ENCODE measurements at regions not wholly inside any gene's neighbourhood (a gene's known extent, or its start where the extent isn't known, plus 50 kb on each side); places are given as distances from the start of the nearest gene placed in this dataset.
"Not testable (repeated sequence)": the region's sequence is repeated elsewhere in the genome, so short reads cannot be mapped to it uniquely, and the experiment has no call there.

DNA sequence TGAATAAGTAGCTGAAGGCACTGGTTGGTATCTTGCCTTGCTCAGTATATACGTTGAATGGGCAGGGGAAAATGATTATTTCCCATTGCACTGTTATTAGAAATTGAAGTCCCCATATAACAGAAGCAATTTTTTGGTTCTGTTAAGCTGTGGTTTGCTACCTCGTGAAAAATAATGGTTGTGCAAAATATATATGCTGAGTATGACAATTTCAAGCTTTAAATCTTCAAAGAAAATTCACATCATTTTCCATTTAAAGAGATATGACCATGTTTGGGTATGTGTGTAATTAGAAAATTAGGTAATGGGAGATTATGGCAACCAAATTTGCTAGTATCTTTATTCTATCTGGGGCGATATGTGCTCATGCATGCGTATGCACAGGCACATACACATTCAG is 139.8 kb downstream of the DMAC1 start:
- H3K36me3 Mint-ChIP-seq: no peaks in the 10 kb centered on the region
- peaks cover 4% of the 10 kb centered on the region for H3K4me1 Mint-ChIP-seq (ENCODE audit: low read depth)

DNA sequence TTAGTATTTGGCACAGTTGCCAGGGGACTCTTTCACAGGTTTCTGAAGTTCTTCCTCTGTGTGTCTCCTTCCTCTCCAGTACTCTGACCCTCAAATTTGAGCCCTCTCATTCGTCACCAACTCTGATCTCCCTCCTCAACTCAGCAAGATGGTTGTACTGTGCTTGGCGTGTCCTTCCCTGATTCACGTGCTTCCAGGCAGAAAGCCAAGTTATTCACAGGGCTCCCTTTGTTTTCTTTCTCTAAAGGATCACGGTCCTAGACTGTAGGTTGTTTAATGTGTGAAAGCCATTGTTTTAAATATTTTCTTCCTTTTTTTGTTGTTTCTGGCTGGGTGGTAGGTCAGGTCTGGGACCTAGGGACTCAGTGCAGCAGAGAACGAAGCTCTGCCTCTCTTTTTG is 142.9 kb downstream of the DMAC1 start:
- no peaks in the 10 kb centered on the region for H3K36me3 Mint-ChIP-seq
- peaks cover 3% of the 10 kb centered on the region for H3K9me3 Mint-ChIP-seq (ENCODE audit: low read depth)
- no peak overlapping the region for H3K27ac Mint-ChIP-seq
- H3K4me1 Mint-ChIP-seq (ENCODE audit: low read depth): peaks cover 11% of the 10 kb centered on the region
- no peak overlapping the region for H3K4me3 Mint-ChIP-seq
- no peaks in the 10 kb centered on the region for H3K27me3 Mint-ChIP-seq

More for the DNA sequence above, 139.8 kb downstream of the DMAC1 start:
- H3K9me3 Mint-ChIP-seq (ENCODE audit: low read depth): peaks cover 3% of the 10 kb centered on the region
- H3K27ac Mint-ChIP-seq: no peak overlapping the region
- no peaks in the 10 kb centered on the region for H3K27me3 Mint-ChIP-seq
- no peak overlapping the region for H3K4me3 Mint-ChIP-seq

DNA sequence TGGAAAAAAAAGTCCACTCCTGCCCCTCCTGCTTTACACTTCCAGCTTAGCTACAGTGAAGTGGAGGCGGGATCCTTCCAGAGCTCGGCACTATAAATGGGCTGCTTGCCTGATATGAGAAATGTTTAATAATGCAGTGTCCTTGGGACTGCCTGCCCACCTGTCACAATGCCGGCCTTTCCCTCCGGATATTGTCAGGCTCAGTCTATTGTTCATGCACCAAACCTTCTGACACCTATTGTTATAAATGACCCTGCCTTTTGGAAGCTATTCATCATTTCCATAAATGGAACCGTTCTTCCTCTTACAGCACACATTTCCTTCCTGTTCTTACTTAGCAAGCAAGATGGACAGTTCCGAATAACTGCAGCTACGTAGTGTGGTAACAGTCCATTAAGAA is 146.3 kb downstream of the DMAC1 start:
- H3K36me3 Mint-ChIP-seq: no peaks in the 10 kb centered on the region
- peaks cover 3% of the 10 kb centered on the region for H3K9me3 Mint-ChIP-seq (ENCODE audit: low read depth)
- no peak overlapping the region for H3K4me3 Mint-ChIP-seq
- H3K27me3 Mint-ChIP-seq: no peaks in the 10 kb centered on the region
- H3K4me1 Mint-ChIP-seq (ENCODE audit: low read depth): peaks cover 11% of the 10 kb centered on the region
- no peak overlapping the region for H3K27ac Mint-ChIP-seq

DNA sequence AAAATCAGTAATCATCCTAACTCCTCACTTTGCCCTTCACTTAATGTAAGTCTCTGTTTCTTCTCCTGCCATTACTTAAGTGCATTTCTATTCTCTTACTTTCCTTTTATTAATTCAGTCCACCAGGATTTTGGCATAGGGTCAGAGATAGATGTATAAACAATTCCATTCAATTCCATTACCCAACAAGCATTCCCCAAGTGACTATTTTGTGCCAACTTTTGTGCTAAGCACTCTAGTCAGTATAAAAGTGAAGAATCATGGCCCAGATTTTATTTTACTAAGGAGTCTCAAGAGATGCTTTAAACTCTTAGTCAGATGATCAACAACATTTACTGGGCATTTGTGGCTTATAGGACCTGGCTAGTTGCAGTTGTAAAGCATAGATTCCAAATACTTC is 159.3 kb downstream of the DMAC1 start:
- peaks cover 8% of the 10 kb centered on the region for H3K4me1 Mint-ChIP-seq (ENCODE audit: low read depth)

DNA sequence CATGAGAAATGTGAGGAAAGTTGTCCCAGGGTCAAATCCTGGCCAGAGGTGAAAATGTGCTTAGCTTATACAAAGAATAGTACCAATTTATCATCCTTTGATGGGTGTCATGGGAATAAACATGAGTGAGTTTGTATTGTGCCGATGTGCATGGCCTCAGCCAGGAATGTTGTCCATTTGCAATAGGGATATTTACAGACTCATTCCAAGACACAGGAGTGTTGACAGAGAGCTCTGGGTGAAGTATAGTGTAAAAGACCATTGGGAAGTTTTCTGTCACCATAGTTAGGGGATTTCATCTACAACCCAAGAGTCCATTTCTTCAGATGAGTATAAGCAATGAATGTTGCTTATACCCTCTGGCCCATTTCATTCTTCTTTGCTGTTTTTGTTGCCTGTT is 160.1 kb downstream of the DMAC1 start:
- Mint-ChIP-seq H3K9me3 (ENCODE audit: low read depth) (peaks cover 9% of the 10 kb centered on the region), H3K36me3 (peaks cover 5% of the 10 kb centered on the region), H3K4me3 (no peak overlapping the region), H3K27ac (no peak overlapping the region), H3K27me3 (no peaks in the 10 kb centered on the region), H3K4me1 (ENCODE audit: low read depth) (peaks cover 8% of the 10 kb centered on the region)

More for the DNA sequence above, 159.3 kb downstream of the DMAC1 start:
- no peaks in the 10 kb centered on the region for H3K27me3 Mint-ChIP-seq
- no peak overlapping the region for H3K4me3 Mint-ChIP-seq
- peaks cover 9% of the 10 kb centered on the region for H3K36me3 Mint-ChIP-seq
- no peak overlapping the region for H3K27ac Mint-ChIP-seq
- H3K9me3 Mint-ChIP-seq (ENCODE audit: low read depth): peaks cover 13% of the 10 kb centered on the region

DNA sequence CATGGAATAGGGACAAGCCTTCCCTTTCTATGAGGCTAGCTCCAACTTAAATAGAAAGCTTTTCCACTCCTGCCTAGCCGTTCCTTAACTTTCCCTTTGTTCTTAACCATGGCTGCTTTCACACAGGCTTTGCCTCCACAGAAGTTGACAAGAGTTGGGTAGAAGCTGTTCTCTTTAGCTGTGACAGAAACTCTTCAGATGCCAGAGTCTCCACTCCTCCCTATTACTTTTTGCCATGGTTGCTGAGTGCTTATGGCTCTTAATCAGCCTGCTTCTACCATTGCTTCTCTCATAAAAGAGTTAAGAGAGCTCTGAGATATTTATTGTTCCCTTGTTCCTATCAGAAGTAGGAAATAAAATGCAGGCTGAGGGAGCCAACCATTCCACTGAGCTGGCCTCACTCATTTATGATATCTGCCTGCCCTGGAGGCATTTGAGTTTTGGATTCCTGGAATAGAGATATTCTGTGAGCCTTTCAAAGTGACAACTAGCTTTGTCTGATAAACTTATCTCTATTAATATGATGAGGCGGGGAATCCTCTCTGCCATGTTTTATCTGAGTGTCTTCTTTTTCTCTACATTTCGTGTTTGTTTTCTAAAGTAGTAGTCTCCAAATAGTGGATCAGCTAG is 162.6 kb downstream of the DMAC1 start:
- Mint-ChIP-seq H3K4me1 (ENCODE audit: low read depth) (peaks cover 8% of the 10 kb centered on the region), H3K27me3 (no peaks in the 10 kb centered on the region), H3K4me3 (no peak overlapping the region), H3K27ac (no peak overlapping the region), H3K36me3 (peaks cover 4% of the 10 kb centered on the region), H3K9me3 (ENCODE audit: low read depth) (peaks cover 10% of the 10 kb centered on the region)

DNA sequence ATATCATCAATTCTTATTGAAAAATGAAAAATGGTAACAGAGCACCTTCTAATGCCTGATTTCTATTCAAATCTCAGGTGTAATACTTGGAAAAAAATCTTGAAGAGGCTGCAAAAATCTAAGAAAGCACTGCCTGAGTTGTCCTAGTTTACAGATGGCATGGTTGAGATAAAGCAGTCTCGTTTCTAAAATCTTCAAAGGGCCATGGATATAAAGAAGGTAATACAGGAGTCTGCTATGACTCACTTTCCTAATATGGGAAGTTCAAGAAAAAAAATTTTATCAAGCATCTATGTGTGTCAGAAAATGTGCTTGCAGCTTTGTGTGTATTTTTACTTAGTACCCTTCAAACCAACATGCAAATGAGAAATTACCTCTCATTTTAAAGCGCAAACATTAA is 163.3 kb downstream of the DMAC1 start:
- peaks cover 10% of the 10 kb centered on the region for H3K9me3 Mint-ChIP-seq (ENCODE audit: low read depth)
- H3K4me1 Mint-ChIP-seq (ENCODE audit: low read depth): peaks cover 8% of the 10 kb centered on the region
- H3K36me3 Mint-ChIP-seq: peaks cover 4% of the 10 kb centered on the region
- no peaks in the 10 kb centered on the region for H3K27me3 Mint-ChIP-seq
- H3K4me3 Mint-ChIP-seq: no peak overlapping the region
- no peak overlapping the region for H3K27ac Mint-ChIP-seq

DNA sequence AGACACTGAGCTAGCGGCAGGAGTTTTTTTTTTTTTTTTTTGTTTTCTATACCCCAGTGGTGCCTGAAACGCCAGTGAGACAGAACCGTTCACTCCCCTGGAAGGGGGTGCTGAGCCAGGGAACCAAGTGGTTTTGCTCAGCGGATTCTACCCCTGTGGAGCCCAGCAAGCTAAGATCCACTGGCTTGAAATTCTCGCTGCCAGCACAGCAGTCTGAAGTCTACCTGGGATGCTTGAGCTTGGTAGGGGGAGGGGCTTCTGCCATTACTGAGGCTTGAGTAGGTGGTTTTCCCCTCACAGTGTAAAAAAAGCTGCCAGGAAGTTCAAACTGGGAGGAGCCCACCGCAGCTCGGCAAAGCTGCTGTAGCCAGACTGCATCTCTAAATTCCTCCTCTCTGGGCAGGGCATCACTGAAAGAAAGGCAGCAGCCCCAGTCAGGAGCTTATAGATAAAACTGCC is 173.0 kb downstream of the DMAC1 start:
- H3K27me3 Mint-ChIP-seq: not testable (repeated sequence)
- Mint-ChIP-seq H3K27ac (peak overlapping the region; percentile 61), H3K9me3 (ENCODE audit: low read depth) (peaks cover 39% of the 10 kb centered on the region), H3K4me3 (peak overlapping the region; percentile 71), H3K4me1 (ENCODE audit: low read depth) (peaks cover 28% of the 10 kb centered on the region), H3K36me3 (peaks cover 36% of the 10 kb centered on the region)

DNA sequence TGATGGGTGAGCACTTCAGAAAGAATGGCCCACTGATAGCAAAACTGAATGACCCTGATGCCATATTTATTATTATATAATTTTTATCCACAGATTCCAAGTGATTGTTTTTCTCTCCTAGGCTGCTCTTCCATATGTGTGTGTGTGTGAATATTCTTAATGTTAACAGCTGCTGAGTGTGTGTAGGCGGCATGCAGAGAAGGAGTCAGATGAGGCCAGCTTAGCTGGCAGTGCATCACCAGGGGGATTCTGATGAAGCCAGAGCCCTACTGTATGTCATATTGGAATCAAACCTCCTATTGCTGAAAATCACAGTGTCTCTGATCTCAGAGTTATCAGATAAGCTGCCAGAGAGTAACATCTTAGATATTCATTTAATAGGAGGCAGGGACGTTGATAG is 177.1 kb downstream of the DMAC1 start:
- Mint-ChIP-seq H3K36me3 (peaks cover 13% of the 10 kb centered on the region), H3K4me3 (no peak overlapping the region), H3K9me3 (ENCODE audit: low read depth) (peaks cover 17% of the 10 kb centered on the region), H3K27ac (no peak overlapping the region), H3K27me3 (no peaks in the 10 kb centered on the region), H3K4me1 (ENCODE audit: low read depth) (peaks cover 23% of the 10 kb centered on the region)

DNA sequence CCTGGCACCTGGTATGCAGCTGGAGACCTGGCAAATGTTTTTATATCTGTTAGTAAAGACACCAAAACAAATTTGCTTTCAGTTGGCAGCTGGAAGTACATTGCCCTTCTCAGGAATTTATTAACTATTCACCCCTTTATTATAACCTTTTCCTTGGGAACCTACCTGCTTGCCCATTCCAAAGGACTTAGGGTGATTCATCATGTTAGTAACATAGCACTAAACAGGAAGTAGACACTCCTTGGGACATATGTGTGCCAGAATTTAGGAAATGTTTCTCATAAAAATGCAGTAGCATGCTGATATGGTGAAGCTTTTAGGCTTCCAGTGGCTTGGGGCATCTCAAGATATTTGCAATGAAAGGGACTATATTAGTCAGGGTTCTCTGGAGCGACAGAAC is 184.2 kb downstream of the DMAC1 start:
- Mint-ChIP-seq H3K4me1 (ENCODE audit: low read depth) (peaks cover 40% of the 10 kb centered on the region), H3K36me3 (peaks cover 2% of the 10 kb centered on the region), H3K4me3 (no peak overlapping the region), H3K27ac (no peak overlapping the region), H3K9me3 (ENCODE audit: low read depth) (no peaks in the 10 kb centered on the region), H3K27me3 (no peaks in the 10 kb centered on the region)

DNA sequence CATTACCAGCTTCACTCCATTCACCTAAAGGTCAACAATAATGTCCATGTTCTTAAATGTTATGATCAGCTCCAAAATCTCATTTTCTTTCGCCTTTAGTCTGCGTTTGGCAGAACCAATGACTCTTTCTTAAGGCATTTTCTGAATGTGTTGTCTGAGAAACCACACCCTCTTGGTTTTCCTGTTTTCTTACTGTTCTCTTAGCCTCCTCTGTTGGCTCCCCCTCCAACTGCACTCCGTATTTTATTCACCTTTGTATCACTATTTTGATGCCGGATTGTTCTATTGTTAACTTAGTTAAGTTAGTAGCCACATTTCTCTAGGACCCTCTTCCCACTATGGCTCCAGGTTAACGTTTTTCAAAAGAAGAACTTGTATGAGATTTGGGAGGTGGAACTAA is 185.6 kb downstream of the DMAC1 start:
- Mint-ChIP-seq H3K4me1 (ENCODE audit: low read depth) (peaks cover 40% of the 10 kb centered on the region), H3K4me3 (peak overlapping the region; percentile 76), H3K27me3 (no peaks in the 10 kb centered on the region), H3K9me3 (ENCODE audit: low read depth) (no peaks in the 10 kb centered on the region), H3K36me3 (peaks cover 2% of the 10 kb centered on the region), H3K27ac (peak overlapping the region; percentile 66)

DNA sequence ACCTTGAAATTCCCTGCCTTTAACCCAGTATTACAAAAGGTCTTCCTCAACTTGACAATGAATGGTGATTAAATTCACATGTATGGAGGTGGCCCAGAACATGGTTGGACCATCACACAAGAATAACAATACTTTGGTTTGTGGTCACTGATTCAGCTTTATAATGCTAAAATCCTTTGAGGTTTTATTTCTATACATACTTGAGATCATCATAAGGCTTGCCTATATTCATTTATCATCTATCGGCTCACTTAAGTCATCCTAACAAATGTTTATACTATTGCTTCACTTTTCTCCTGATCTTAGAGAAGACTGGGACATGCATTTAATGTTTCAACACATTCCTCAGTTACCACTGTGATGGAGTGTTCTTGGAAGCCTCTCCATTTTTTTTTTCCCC is 191.3 kb downstream of the DMAC1 start:
- Mint-ChIP-seq H3K27ac (no peak overlapping the region), H3K4me1 (ENCODE audit: low read depth) (peaks cover 8% of the 10 kb centered on the region), H3K27me3 (no peaks in the 10 kb centered on the region), H3K9me3 (ENCODE audit: low read depth) (no peaks in the 10 kb centered on the region), H3K36me3 (peaks cover 2% of the 10 kb centered on the region), H3K4me3 (no peak overlapping the region)

DNA sequence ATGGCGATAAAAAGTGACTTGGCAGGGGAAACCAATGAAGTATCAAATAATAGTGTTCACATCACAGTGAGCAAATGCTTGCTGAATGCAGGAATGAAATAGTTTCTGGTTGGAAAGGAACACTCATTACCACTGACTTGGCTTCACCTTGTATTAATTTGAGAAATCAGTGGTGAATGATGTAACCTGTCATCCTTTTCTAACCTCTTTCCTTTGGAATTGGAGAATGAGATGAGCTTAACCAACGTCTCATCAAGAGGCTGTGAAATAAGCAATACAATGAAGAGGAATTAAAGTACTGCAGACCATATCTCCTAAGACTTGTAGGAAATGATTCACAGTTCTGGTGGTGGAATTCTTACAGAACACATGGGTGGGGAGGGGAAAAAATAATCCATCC is 192.2 kb downstream of the DMAC1 start:
- Mint-ChIP-seq H3K4me1 (ENCODE audit: low read depth) (peaks cover 2% of the 10 kb centered on the region), H3K4me3 (no peak overlapping the region)

DNA sequence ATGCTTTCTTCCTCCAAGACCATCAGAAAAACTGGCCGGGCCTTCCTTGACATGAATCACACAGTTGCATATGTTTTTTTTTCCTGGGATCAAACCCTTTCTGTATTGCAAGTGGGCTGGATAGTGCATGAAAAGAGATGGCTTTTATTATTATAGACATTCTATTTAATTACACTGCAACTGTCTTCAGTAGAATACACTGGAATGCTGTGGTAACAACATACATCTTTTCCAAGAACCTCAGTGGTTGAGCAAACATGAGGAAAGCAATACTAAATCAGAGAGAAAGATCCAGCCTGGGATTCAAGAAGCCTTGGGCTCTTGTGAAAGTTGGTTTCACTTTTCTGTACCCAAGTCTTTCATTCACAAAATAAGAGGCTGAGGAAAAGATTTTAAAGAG is 193.0 kb downstream of the DMAC1 start:
- H3K27ac Mint-ChIP-seq: no peak overlapping the region

More for the DNA sequence above, 192.2 kb downstream of the DMAC1 start:
- peaks cover 2% of the 10 kb centered on the region for H3K36me3 Mint-ChIP-seq
- no peaks in the 10 kb centered on the region for H3K9me3 Mint-ChIP-seq (ENCODE audit: low read depth)
- H3K27me3 Mint-ChIP-seq: no peaks in the 10 kb centered on the region
- no peak overlapping the region for H3K27ac Mint-ChIP-seq

DNA sequence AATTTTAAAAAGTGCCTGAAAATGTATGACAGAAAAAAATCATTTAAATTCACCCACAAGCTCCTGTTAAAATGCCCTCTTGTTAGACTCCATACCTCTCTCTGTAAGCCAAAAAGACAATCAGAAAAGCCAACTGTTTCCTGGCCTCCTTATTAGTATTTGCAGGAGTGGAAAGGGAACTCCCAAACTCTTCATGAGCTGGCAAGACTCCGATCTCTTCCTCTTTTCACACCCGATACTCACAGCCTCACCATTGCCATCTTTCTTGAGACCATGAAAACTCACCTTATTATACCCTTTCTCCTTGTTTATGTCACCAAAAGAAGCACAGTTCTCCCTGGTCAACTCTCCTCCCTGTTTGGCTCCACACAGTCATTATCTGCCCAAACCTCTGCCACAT is 197.8 kb downstream of the DMAC1 start:
- no peak overlapping the region for H3K4me3 Mint-ChIP-seq
- H3K36me3 Mint-ChIP-seq: peaks cover 2% of the 10 kb centered on the region
- H3K27ac Mint-ChIP-seq: no peak overlapping the region

More for the DNA sequence above, 193.0 kb downstream of the DMAC1 start:
- H3K27me3 Mint-ChIP-seq: no peaks in the 10 kb centered on the region
- H3K4me3 Mint-ChIP-seq: no peak overlapping the region
- no peaks in the 10 kb centered on the region for H3K4me1 Mint-ChIP-seq (ENCODE audit: low read depth)
- H3K36me3 Mint-ChIP-seq: peaks cover 2% of the 10 kb centered on the region
- no peaks in the 10 kb centered on the region for H3K9me3 Mint-ChIP-seq (ENCODE audit: low read depth)

DNA sequence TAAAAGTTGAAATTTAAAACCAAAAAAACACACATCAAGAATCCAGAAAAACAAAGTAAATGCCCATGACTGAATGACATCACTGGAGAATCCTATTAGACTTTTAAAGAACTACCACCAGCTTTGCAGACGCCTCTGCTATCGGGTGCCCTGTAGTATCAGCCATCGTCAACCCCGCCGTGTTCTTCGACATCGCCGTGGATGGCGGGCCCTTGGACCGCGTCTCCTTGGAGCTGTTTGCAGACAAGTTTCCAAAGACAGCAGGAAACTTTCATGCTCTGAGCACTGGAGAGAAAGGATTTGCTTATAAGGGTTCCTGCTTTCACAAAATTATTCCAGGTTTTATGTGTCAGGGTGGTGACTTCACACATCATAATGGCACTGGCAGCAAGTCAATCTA is 201.9 kb downstream of the DMAC1 start:
- Mint-ChIP-seq H3K27ac (no peak overlapping the region), H3K4me3 (no peak overlapping the region), H3K36me3 (peaks cover 19% of the 10 kb centered on the region), H3K27me3 (no peaks in the 10 kb centered on the region), H3K9me3 (ENCODE audit: low read depth) (peaks cover 14% of the 10 kb centered on the region), H3K4me1 (ENCODE audit: low read depth) (no peaks in the 10 kb centered on the region)

More for the DNA sequence above, 197.8 kb downstream of the DMAC1 start:
- Mint-ChIP-seq H3K4me1 (ENCODE audit: low read depth) (no peaks in the 10 kb centered on the region), H3K27me3 (no peaks in the 10 kb centered on the region), H3K9me3 (ENCODE audit: low read depth) (no peaks in the 10 kb centered on the region)

Data from activated naive CD8-positive, alpha-beta T cell (primary cell).